ENCODE measurements at regions not wholly inside any gene's neighbourhood (a gene's known extent, or its start where the extent isn't known, plus 50 kb on each side); places are given as distances from the start of the nearest gene placed in this dataset.

GRCh38 chr5:159427180-159428012, 97.1 kb upstream of the IL12B start (continued):
- TF ChIP-seq, protein P1, sequence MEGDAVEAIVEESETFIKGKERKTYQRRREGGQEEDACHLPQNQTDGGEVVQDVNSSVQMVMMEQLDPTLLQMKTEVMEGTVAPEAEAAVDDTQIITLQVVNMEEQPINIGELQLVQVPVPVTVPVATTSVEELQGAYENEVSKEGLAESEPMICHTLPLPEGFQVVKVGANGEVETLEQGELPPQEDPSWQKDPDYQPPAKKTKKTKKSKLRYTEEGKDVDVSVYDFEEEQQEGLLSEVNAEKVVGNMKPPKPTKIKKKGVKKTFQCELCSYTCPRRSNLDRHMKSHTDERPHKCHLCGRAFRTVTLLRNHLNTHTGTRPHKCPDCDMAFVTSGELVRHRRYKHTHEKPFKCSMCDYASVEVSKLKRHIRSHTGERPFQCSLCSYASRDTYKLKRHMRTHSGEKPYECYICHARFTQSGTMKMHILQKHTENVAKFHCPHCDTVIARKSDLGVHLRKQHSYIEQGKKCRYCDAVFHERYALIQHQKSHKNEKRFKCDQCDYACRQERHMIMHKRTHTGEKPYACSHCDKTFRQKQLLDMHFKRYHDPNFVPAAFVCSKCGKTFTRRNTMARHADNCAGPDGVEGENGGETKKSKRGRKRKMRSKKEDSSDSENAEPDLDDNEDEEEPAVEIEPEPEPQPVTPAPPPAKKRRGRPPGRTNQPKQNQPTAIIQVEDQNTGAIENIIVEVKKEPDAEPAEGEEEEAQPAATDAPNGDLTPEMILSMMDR (IDR thresholded peaks at IDR 0.05 in 2 of 3, conservative IDR thresholded peaks at IDR 0.05 in 1 of 3; ENCODE audit: control insufficient read depth in 2 of 3, extremely low read depth in 1 of 3, insufficient read depth in 1 of 3, low read depth in 3 of 3, low read length in 3 of 3), result no peak
- TF ChIP-seq ZBTB4 (CRISPR knock-in tag; IDR thresholded peaks at IDR 0.05), result no peak
- no peak for TF ChIP-seq HCFC1 (IDR thresholded peaks at IDR 0.05; ENCODE audit: low read length)
- TF ChIP-seq WRNIP1 (IDR thresholded peaks at IDR 0.05; ENCODE audit: borderline replicate concordance, low read depth, low read length), result no peak
- TF ChIP-seq, protein P2, sequence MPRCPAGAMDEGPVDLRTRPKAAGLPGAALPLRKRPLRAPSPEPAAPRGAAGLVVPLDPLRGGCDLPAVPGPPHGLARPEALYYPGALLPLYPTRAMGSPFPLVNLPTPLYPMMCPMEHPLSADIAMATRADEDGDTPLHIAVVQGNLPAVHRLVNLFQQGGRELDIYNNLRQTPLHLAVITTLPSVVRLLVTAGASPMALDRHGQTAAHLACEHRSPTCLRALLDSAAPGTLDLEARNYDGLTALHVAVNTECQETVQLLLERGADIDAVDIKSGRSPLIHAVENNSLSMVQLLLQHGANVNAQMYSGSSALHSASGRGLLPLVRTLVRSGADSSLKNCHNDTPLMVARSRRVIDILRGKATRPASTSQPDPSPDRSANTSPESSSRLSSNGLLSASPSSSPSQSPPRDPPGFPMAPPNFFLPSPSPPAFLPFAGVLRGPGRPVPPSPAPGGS (IDR thresholded peaks at IDR 0.05; ENCODE audit: borderline replicate concordance, insufficient read depth, low read depth, low read length, poor library complexity, severe bottlenecking), result peak; percentile 62
- 0 out of 3 replicates have a peak, but pooled peaks have one; percentile 42 for TF ChIP-seq POU2F2 (IDR thresholded peaks at IDR 0.05; ENCODE audit: borderline replicate concordance, low read depth, low read length)
- no peak for TF ChIP-seq USF1 (IDR thresholded peaks at IDR 0.05; ENCODE audit: borderline replicate concordance, extremely low read length, insufficient read depth, low read depth, low read length)
- TF ChIP-seq NFYB (IDR thresholded peaks at IDR 0.05; ENCODE audit: insufficient read depth, low read depth, low read length), result no peak
- TF ChIP-seq ZNF274 (IDR thresholded peaks at IDR 0.05; ENCODE audit: insufficient read depth, insufficient read length), result no peak
- peak; percentile 68 to 82; a peak in 3 of 4 replicates for TF ChIP-seq EP300 (IDR thresholded peaks at IDR 0.05; ENCODE audit: borderline replicate concordance in 1 of 2, control insufficient read depth in 1 of 2, low read depth in 2 of 2, low read length in 2 of 2)
- TF ChIP-seq NR2C2 (IDR thresholded peaks at IDR 0.05; ENCODE audit: borderline replicate concordance, control insufficient read depth, insufficient read length, low read depth), result no peak
- TF ChIP-seq FOXK2 (IDR thresholded peaks at IDR 0.05), result no peak
- TF ChIP-seq CHD2 (IDR thresholded peaks at IDR 0.05; ENCODE audit: borderline replicate concordance, low read depth, low read length), result 0 out of 2 replicates have a peak, but pooled peaks have one; percentile 21
- TF ChIP-seq TCF12 (IDR thresholded peaks at IDR 0.05; ENCODE audit: low read depth, low read length), result no peak
- TF ChIP-seq ATF7 (IDR thresholded peaks at IDR 0.05; ENCODE audit: low read depth), result 0 out of 2 replicates have a peak, but pooled peaks have one; percentile 19
- no peak for TF ChIP-seq ZSCAN29 (IDR thresholded peaks at IDR 0.05)
- 0 out of 2 replicates have a peak, but pooled peaks have one; percentile 40 for TF ChIP-seq PML (IDR thresholded peaks at IDR 0.05; ENCODE audit: low read length)
- TF ChIP-seq TBL1XR1 (IDR thresholded peaks at IDR 0.05; ENCODE audit: low read depth, low read length), result peak; percentile 85; the same call in 1 of the 2 replicates
- TF ChIP-seq NBN (IDR thresholded peaks at IDR 0.05), result no peak; the same call in 1 of the 2 replicates
- TF ChIP-seq IRF3 (IDR thresholded peaks at IDR 0.05), result no peak

Data from GM12878 (cell line).